KMS-11 (cell line): ENCODE measurements at regions not wholly inside any gene's neighbourhood (a gene's known extent, or its start where the extent isn't known, plus 50 kb on each side); places are given as distances from the start of the nearest gene placed in this dataset.

Experiments used
- H2AFZ ChIP-seq: fragments of 200-600 bp; sonication (generic); 2 replicates; pipeline ENCODE4 v1.6.1; 2016; ENCODE audit warnings: antibody characterized with exemption, mixed run types, low read depth
- H3K27ac ChIP-seq: fragments of 200-600 bp; sonication (generic); 2 replicates; pipeline ENCODE4 v1.6.1; 2016; ENCODE audit warnings: mild to moderate bottlenecking, mixed run types
- H3K27me3 ChIP-seq: fragments of 200-600 bp; sonication (generic); 2 replicates; pipeline ENCODE4 v1.6.1; 2017; ENCODE audit warnings: mild to moderate bottlenecking, low read depth, mixed run types, moderate library complexity; ENCODE audit not compliant: insufficient read depth
- H3K36me3 ChIP-seq: fragments of 200-600 bp; sonication (generic); 2 replicates; pipeline ENCODE4 v1.6.1; 2017; ENCODE audit warnings: mild to moderate bottlenecking, mixed run types; ENCODE audit not compliant: insufficient read depth
- H3K4me1 ChIP-seq: fragments of 200-600 bp; sonication (generic); 2 replicates; pipeline ENCODE4 v1.6.1; 2016; ENCODE audit warnings: mild to moderate bottlenecking, low read depth, mixed run types; ENCODE audit not compliant: poor library complexity, severe bottlenecking
- H3K4me2 ChIP-seq: fragments of 200-600 bp; sonication (generic); 2 replicates; pipeline ENCODE4 v1.7.0; 2016; ENCODE audit warnings: mild to moderate bottlenecking, mixed run types
- H3K4me3 ChIP-seq: fragments of 200-600 bp; sonication (generic); IDR thresholded peaks from 2 replicates; pipeline ENCODE4 v1.6.1; 2017; ENCODE audit warnings: low read depth, low read length, mixed read lengths; ENCODE audit not compliant: insufficient read depth
- H3K79me2 ChIP-seq: fragments of 200-600 bp; sonication (generic); 2 replicates; pipeline ENCODE4 v1.6.1; 2016; ENCODE audit warnings: low read depth, mixed run types; ENCODE audit not compliant: insufficient read depth
- H3K9ac ChIP-seq: fragments of 200-600 bp; sonication (generic); 2 replicates; pipeline ENCODE4 v1.6.1; 2016; ENCODE audit warnings: mild to moderate bottlenecking, mixed run types
- H4K20me1 ChIP-seq: fragments of 200-600 bp; sonication (generic); 2 replicates; pipeline ENCODE4 v1.6.1; 2016; ENCODE audit warnings: mild to moderate bottlenecking, mixed run types; ENCODE audit not compliant: insufficient read depth
- TF ChIP-seq, protein P1 (sequence below): fragments of 200-600 bp; sonication (generic); conservative IDR thresholded peaks from 2 replicates; pipeline ENCODE4 v1.6.1; 2017; ENCODE audit warnings: low read depth, mild to moderate bottlenecking, antibody characterized with exemption, low read length, moderate library complexity, mixed read lengths

DNA sequence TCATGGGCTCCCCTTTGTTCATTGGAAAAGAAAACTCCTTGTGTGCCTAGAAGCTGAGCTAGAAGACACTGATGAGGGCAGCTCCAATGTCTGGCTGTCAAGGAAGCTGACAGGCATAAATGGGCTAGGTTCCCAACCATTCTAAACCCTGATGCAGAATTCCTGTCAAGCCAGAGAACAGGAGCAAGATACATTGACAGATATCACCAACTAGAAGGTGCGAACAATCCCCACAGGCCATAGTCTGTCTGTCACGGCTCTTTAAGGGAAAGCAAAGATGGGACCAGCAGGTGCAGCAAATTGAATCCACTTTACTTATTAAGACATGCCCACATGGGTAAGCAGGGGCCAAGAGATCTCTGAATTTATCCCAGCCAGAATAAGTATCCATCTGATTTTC, 617.9 kb upstream of the POT1 start:
- Histone ChIP-seq H3K27ac (no peak overlapping the region), H3K79me2 (no peaks in the 10 kb centered on the region), H3K4me3 (no peak overlapping the region), H3K4me2 (no peak overlapping the region), H4K20me1 (no peaks in the 10 kb centered on the region), H3K27me3 (no peaks in the 10 kb centered on the region), H3K9ac (no peak overlapping the region), H3K36me3 (no peaks in the 10 kb centered on the region; the same call in 1 of the 2 replicates), H3K4me1 (no peaks in the 10 kb centered on the region), H2AFZ (no peak overlapping the region)
- TF ChIP-seq, protein P1, sequence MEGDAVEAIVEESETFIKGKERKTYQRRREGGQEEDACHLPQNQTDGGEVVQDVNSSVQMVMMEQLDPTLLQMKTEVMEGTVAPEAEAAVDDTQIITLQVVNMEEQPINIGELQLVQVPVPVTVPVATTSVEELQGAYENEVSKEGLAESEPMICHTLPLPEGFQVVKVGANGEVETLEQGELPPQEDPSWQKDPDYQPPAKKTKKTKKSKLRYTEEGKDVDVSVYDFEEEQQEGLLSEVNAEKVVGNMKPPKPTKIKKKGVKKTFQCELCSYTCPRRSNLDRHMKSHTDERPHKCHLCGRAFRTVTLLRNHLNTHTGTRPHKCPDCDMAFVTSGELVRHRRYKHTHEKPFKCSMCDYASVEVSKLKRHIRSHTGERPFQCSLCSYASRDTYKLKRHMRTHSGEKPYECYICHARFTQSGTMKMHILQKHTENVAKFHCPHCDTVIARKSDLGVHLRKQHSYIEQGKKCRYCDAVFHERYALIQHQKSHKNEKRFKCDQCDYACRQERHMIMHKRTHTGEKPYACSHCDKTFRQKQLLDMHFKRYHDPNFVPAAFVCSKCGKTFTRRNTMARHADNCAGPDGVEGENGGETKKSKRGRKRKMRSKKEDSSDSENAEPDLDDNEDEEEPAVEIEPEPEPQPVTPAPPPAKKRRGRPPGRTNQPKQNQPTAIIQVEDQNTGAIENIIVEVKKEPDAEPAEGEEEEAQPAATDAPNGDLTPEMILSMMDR: no peak

DNA sequence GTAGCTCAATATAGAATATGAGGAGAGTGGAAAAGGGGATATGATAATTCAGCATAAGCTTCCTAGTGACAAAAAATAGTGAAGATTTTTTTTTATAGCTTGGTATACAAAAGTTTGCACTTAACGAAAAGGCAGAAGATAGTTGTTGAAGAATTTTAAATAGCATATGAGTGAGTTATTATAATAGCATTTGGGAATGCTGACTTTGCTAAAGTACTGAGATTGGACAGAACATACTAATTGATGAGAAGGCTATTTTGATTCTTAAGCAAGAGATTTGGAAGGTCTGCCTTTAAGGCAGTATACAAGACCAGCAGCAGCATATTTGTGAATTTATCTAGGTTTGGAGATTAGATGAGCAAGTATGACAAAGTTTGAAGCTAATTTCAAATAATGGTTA, 600.9 kb upstream of the POT1 start:
- H4K20me1 ChIP-seq: no peaks in the 10 kb centered on the region
- H3K4me3 ChIP-seq: no peak overlapping the region
- H3K27ac ChIP-seq: no peak overlapping the region
- H2AFZ ChIP-seq: no peak overlapping the region
- no peaks in the 10 kb centered on the region for H3K27me3 ChIP-seq
- TF ChIP-seq, protein P1: no peak
- H3K4me1 ChIP-seq: no peaks in the 10 kb centered on the region
- no peak overlapping the region for H3K4me2 ChIP-seq
- H3K79me2 ChIP-seq: no peaks in the 10 kb centered on the region
- no peaks in the 10 kb centered on the region for H3K36me3 ChIP-seq
- no peak overlapping the region for H3K9ac ChIP-seq

DNA sequence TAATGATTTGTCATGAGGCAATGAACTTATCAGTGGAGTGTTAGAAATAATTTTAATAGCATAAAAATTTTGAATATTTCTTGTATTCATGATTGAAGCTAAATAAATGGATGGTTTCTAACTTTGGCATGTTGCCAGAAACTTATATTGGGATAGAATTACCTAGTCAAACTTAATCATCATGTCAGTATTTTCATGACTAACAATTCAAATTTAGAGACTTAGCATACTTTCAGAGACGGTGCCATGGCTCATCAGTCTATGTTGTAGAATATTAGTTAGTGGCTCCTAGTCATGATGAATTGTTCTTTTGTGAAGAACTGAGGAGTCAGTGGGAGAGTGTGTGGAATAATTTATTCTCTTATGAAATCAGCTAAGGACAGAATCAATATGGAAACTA, 599.6 kb upstream of the POT1 start:
- TF ChIP-seq, protein P1: no peak
- Histone ChIP-seq H3K27me3 (no peaks in the 10 kb centered on the region), H4K20me1 (no peaks in the 10 kb centered on the region), H3K36me3 (no peaks in the 10 kb centered on the region), H3K9ac (no peak overlapping the region), H3K4me2 (no peak overlapping the region), H3K4me3 (no peak overlapping the region), H3K27ac (no peak overlapping the region), H3K79me2 (no peaks in the 10 kb centered on the region), H3K4me1 (no peaks in the 10 kb centered on the region), H2AFZ (no peak overlapping the region)

DNA sequence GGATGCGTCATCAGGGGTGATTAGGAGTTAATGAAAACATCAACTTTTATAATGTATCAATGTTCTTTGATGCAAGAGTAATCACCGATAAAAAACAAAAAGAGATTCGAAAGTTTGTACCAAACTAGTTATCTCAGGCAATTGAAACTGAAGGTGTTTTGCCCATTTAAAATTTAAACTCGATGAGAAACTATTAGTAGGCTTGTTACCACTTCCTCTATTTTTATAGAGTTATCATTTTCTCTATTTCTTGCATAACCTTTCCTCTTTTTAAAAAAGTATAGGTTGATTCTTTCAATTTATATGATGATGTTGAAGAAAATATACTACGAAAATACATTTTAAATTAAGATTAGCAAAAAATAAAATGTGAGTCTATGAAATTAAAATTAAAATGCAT, 597.3 kb upstream of the POT1 start:
- Histone ChIP-seq H3K9ac (no peak overlapping the region), H3K36me3 (no peaks in the 10 kb centered on the region), H3K4me2 (no peak overlapping the region), H3K4me3 (no peak overlapping the region), H3K79me2 (no peaks in the 10 kb centered on the region), H2AFZ (no peak overlapping the region), H4K20me1 (no peaks in the 10 kb centered on the region), H3K4me1 (no peaks in the 10 kb centered on the region), H3K27ac (no peak overlapping the region), H3K27me3 (no peaks in the 10 kb centered on the region)
- TF ChIP-seq, protein P1: no peak
